ENCODE measurements at regions not wholly inside any gene's neighbourhood (a gene's known extent, or its start where the extent isn't known, plus 50 kb on each side); places are given as distances from the start of the nearest gene placed in this dataset.

GRCh38 chr1:59138402-59138801, 158.5 kb upstream of the FGGY start:
- DNase-seq: no peak
- intact Hi-C loops (cut with DNase I; ENCODE audit: low total_unique reads): no loop called here
- no peaks in the 10 kb centered on the region for H3K4me1 ChIP-seq
- H3K27me3 ChIP-seq: no peaks in the 10 kb centered on the region
- H3K27ac ChIP-seq: no peak overlapping the region
- TF ChIP-seq POLR2A (IDR thresholded peaks at IDR 0.05) (no peak), CTCF (IDR thresholded peaks at IDR 0.05) (no peak)
- no peaks in the 10 kb centered on the region for H3K36me3 ChIP-seq
- H3K9me3 ChIP-seq: no peaks in the 10 kb centered on the region
- no peak overlapping the region for H3K4me3 ChIP-seq

DNA sequence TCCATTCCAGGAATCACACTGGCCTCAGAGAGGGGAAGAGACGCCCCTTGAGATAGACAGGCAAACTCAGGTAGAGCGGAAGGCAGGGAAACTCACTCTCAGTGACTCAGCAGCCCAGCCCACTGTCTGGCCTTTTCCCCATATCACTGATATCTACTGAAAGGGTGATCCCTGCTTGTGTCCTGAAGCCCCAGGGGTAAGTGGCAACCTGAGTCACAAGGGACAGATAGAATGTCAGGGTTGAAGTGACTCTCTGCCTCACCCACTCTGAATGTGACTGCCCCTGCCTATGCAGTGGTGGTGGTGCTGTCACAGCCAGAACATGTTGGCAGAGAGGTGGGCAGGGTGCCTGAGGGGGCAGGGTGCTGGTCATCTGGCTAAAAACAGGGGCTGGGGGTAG, 157.5 kb upstream of the FGGY start:
- intact Hi-C loops (cut with DNase I; ENCODE audit: low total_unique reads): no loop called here
- no peak for DNase-seq
- Histone ChIP-seq H3K36me3 (no peaks in the 10 kb centered on the region), H3K27ac (no peak overlapping the region), H3K4me3 (no peak overlapping the region), H3K27me3 (no peaks in the 10 kb centered on the region), H3K9me3 (no peaks in the 10 kb centered on the region), H3K4me1 (peaks cover 0 to 4% of the 10 kb centered on the region in 2 donors)
- TF ChIP-seq POLR2A (IDR thresholded peaks at IDR 0.05) (no peak), CTCF (IDR thresholded peaks at IDR 0.05) (no peak)

DNA sequence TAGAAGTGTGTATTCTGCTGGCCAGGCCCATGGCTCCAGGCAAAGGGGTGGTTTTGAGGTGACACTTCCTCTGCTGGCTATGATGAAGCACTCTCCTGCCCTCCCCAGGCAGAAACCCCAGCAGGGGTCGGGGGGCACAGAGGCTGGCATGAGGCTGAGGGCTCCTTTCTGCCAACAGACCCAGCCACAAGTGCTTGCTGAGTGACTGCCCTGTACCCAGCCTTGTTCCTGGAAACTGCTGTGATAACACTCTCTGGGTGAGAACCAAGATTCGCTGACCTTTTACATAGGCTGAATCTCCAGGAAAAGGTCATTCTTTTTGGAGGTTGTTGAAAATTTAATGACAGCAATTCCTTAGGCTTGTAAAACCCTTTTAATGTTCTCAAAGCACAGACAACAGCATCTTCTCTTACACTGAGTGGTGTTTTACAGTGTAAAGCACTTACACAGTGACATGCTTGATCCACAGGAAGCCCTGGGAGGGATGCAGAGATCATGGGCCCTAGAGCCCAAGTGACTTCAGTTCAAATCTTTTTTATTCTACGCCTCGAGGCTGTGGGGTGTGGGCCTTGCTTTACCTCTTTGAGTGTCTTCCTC, 155.5 kb upstream of the FGGY start:
- Histone ChIP-seq H3K9me3 (no peaks in the 10 kb centered on the region), H3K27me3 (no peaks in the 10 kb centered on the region), H3K4me3 (no peak overlapping the region), H3K4me1 (peaks cover 0 to 4% of the 10 kb centered on the region in 2 donors), H3K27ac (no peak overlapping the region), H3K36me3 (no peaks in the 10 kb centered on the region)
- no peak for DNase-seq
- TF ChIP-seq CTCF (IDR thresholded peaks at IDR 0.05): no peak
- TF ChIP-seq POLR2A (IDR thresholded peaks at IDR 0.05): no peak
- intact Hi-C loops (cut with DNase I; ENCODE audit: low total_unique reads): no loop called here

DNA sequence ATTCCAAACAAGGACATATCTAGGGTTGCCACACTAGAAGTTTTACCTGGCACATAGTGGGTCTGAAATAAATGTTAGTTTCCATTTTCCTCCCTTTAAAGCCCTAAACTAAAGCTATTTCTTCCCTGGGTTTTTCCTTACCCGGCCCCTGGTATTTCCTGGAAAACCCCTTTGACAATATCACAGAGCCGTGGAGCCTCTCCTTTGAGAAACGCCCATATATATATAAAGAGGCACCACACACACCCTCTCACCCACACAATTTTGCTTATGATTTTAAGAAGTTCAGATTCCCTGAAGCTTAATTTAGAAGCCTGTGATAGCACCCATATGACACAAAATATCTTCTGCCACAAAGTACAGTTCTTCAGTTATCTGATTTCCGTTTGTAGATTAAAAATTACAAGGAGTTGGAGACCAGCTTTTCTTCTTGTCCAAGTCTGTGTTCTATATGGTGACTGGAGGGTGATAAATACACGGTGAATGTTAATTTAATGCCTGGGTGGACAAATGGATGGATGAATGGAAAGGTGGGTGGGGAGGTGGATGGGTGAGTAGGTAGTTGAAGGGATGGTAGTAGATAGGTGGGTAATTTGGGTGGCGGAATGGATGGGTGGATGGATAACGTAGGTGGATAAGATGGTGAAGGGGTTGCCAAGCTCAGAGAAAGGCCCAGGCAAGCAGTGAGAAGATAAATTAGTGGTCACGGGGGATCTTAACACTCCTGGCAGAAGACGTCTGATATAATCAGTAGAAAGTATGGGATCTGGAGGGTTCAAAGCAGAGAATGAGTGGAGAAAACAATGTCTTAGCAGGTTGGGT, 154.4 kb upstream of the FGGY start:
- H3K4me3 ChIP-seq: no peak overlapping the region
- DNase-seq: no peak
- H3K9me3 ChIP-seq: no peaks in the 10 kb centered on the region
- H3K27ac ChIP-seq: peak overlapping the region; percentile 41 to 42
- H3K4me1 ChIP-seq: peaks cover 0 to 4% of the 10 kb centered on the region in 2 donors
- TF ChIP-seq POLR2A (IDR thresholded peaks at IDR 0.05) (no peak), CTCF (IDR thresholded peaks at IDR 0.05) (no peak)
- no peaks in the 10 kb centered on the region for H3K36me3 ChIP-seq
- intact Hi-C loops (cut with DNase I; ENCODE audit: low total_unique reads): no loop called here
- H3K27me3 ChIP-seq: no peaks in the 10 kb centered on the region

DNA sequence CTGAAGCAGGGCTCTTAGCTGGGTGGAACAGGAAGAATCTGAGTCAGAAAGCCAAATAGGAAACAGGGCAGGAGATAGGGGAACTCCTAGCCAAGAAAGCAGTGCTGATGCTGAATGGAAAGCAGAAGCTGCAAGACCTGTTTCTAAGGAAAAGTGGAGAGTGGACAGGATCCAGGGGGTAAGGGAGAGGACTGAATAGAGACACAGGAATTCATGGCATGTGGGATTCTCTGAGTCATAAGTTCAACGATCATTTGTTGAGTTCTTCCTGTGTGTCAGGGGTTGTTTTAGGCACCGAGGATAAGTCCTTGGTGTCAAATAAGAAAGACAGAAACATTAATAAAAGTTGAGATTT, 153.8 kb upstream of the FGGY start:
- H3K4me3 ChIP-seq: no peak overlapping the region
- TF ChIP-seq CTCF (IDR thresholded peaks at IDR 0.05) (no peak), POLR2A (IDR thresholded peaks at IDR 0.05) (no peak)
- intact Hi-C loops (cut with DNase I; ENCODE audit: low total_unique reads): no loop called here
- no peaks in the 10 kb centered on the region for H3K36me3 ChIP-seq
- no peaks in the 10 kb centered on the region for H3K27me3 ChIP-seq
- DNase-seq: peak in 1 of 2 donors; percentile 27
- no peaks in the 10 kb centered on the region for H3K9me3 ChIP-seq
- peak overlapping the region; percentile 41 to 42 for H3K27ac ChIP-seq
- peaks cover 0 to 4% of the 10 kb centered on the region in 2 donors for H3K4me1 ChIP-seq

Data from uterus (tissue), 3 donors.